Nephron progenitor cell (in vitro differentiated cells): ENCODE measurements at regions not wholly inside any gene's neighbourhood (a gene's known extent, or its start where the extent isn't known, plus 50 kb on each side); places are given as distances from the start of the nearest gene placed in this dataset.

ENCODE experiments used
- DNase-seq: peaks from one replicate; pipeline ENCODE4 v3.0.0; 2021
- H3K27ac Mint-ChIP-seq: 2 replicates; pipeline ENCODE4 v1.8.0; 2021; ENCODE audit warnings: mild to moderate bottlenecking, moderate library complexity, mixed read lengths
- H3K27me3 Mint-ChIP-seq: 2 replicates; pipeline ENCODE4 v1.8.0; 2021; ENCODE audit warnings: mild to moderate bottlenecking, low read depth, mixed read lengths; ENCODE audit not compliant: poor library complexity
- H3K36me3 Mint-ChIP-seq: 2 replicates; pipeline ENCODE4 v1.8.0; 2021; ENCODE audit warnings: low read depth, mixed read lengths
- H3K4me1 Mint-ChIP-seq: 2 replicates; pipeline ENCODE4 v1.8.0; 2021; ENCODE audit warnings: mixed read lengths
- H3K4me3 Mint-ChIP-seq: 2 replicates; pipeline ENCODE4 v1.8.0; 2021; ENCODE audit warnings: mild to moderate bottlenecking, moderate library complexity, mixed read lengths
- H3K9me3 Mint-ChIP-seq: 2 replicates; pipeline ENCODE4 v1.8.0; 2021; ENCODE audit warnings: mild to moderate bottlenecking, moderate library complexity, mixed read lengths
- CTCF ChIP-seq: fragments of 200-600 bp; sonication (generic); IDR thresholded peaks from 2 replicates; pipeline ENCODE4 v1.5.0; 2021; ENCODE audit warnings: antibody characterized with exemption

GRCh38 chr9:21687351-21687750, 115.1 kb upstream of the MTAP start:
- Mint-ChIP-seq H3K4me3 (no peak overlapping the region), H3K27ac (no peak overlapping the region), H3K36me3 (no peaks in the 10 kb centered on the region), H3K9me3 (no peaks in the 10 kb centered on the region), H3K4me1 (peaks cover 6% of the 10 kb centered on the region), H3K27me3 (peaks cover 9% of the 10 kb centered on the region)
- TF ChIP-seq CTCF, result no peak
- no peak for DNase-seq

DNA sequence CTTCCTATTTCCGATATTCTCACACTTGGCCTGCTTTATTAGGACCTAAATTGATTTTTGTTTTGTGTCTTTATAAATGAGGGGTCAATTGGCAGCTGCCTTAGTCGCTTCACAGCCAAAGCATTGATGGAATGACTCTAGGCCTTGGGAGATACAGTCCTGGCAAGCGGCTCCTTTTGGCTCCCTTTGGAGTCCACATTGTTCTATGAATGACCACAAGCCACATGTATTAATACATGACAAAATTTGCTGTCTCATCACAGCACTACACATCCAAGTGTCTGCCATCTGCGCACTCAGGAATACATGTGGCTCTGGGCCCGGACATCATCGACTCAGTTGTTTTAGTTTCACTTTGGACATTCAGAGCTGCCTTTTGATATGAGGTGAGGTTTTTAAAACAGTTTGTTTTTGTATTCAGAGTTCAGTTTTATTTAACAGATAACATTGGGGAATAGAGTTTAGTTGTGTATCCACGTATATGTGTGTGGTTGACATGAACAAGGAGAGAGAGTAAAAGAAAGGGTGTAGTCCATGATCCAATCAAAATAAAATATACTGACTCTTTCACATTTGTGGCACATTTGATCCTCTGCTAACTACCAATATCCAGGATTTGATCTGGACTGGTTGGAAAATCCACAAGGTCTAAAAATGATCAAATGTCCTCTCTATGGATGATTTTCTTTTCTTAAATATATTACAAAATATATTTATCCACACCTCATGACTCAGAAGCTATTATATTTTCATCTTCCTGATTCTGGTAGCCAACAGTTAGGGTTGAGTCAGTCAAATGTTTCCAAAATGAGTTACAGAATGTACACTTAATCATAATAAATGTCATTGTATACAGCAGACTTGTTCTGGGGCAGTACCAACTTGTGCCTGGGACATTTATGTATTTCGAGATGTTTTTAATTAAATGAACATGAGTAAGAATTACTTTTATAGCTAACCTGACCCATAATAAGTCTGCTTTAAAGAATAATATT, 114.0 kb upstream of the MTAP start:
- no peak for TF ChIP-seq CTCF
- H3K9me3 Mint-ChIP-seq, result no peaks in the 10 kb centered on the region
- no peak overlapping the region for H3K4me3 Mint-ChIP-seq
- H3K27ac Mint-ChIP-seq, result no peak overlapping the region
- no peak for DNase-seq
- H3K36me3 Mint-ChIP-seq, result no peaks in the 10 kb centered on the region
- H3K27me3 Mint-ChIP-seq, result peaks cover 6% of the 10 kb centered on the region
- H3K4me1 Mint-ChIP-seq, result peaks cover 6% of the 10 kb centered on the region

DNA sequence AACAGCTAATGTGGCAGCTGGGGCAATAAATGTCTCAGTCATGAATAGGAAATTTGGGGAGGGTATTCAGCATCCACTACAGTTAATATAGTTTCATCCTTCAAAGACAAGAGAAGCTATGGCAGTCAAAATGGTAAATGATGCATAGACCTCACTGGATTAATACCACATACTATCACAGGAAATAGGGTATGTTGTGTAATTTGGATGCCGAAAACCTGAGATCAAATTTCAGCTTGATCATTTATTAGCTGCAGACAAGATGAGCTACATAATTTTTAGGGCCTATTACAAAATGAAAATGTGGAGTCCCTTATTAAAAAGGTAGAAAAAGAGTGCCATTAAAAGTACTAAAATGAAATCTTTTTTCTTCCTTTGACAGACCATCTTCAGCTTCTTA, 112.6 kb upstream of the MTAP start:
- H3K27ac Mint-ChIP-seq, result no peak overlapping the region
- no peaks in the 10 kb centered on the region for H3K9me3 Mint-ChIP-seq
- TF ChIP-seq CTCF, result no peak
- DNase-seq, result no peak
- peaks cover 6% of the 10 kb centered on the region for H3K27me3 Mint-ChIP-seq
- H3K4me1 Mint-ChIP-seq, result peaks cover 6% of the 10 kb centered on the region
- H3K4me3 Mint-ChIP-seq, result no peak overlapping the region
- no peaks in the 10 kb centered on the region for H3K36me3 Mint-ChIP-seq

DNA sequence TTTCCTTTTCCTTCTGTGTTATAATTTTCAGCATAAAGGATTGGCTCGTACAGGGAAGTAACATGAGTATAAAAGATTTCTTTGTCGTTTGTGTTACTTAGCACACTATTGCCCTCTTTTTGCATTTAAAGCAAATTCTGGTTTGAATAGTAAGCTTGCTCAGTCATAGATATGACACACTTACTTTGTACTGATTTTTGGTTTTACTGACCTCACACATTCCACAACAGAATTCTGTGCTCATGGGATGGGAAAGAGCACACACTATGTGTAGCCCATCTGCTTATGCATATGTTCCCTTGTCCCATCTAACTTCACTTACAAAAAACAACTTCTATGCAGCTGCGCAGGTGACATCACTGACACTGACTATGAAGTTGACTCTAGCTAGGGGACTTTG, 111.9 kb upstream of the MTAP start:
- Mint-ChIP-seq H3K9me3 (peaks cover 7% of the 10 kb centered on the region), H3K4me1 (peaks cover 6% of the 10 kb centered on the region)
- TF ChIP-seq CTCF, result no peak

DNA sequence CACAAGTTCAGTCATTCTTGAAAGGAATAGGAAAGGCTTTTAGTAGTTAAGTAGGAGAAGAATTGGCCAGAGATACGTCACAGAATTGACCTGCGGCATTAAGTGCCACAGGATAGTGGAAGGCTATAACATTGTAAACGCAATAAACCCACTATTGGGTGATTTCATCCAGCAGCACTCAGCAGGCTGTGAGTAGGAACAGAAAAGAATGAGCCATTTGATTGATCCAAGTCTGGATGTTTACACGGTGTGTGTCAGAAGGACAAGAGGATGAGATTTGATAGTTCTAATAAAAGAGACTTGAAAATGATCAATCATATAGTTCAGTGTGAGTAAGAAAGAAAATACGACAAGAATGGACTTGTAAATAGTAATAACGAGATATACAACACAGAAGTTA, 110.0 kb upstream of the MTAP start:
- Mint-ChIP-seq H3K9me3 (peaks cover 16% of the 10 kb centered on the region), H3K36me3 (no peaks in the 10 kb centered on the region), H3K4me1 (peaks cover 6% of the 10 kb centered on the region), H3K27ac (no peak overlapping the region), H3K27me3 (peaks cover 4% of the 10 kb centered on the region), H3K4me3 (no peak overlapping the region)
- TF ChIP-seq CTCF, result no peak
- no peak for DNase-seq

More for the DNA sequence above, 111.9 kb upstream of the MTAP start:
- Mint-ChIP-seq H3K36me3 (no peaks in the 10 kb centered on the region), H3K27me3 (peaks cover 6% of the 10 kb centered on the region), H3K4me3 (no peak overlapping the region), H3K27ac (no peak overlapping the region)
- no peak for DNase-seq

GRCh38 chr9:21694424-21694823, 108.0 kb upstream of the MTAP start:
- Mint-ChIP-seq H3K27ac (no peak overlapping the region), H3K9me3 (peaks cover 22% of the 10 kb centered on the region), H3K4me3 (no peak overlapping the region), H3K4me1 (peaks cover 3% of the 10 kb centered on the region), H3K27me3 (no peaks in the 10 kb centered on the region), H3K36me3 (no peaks in the 10 kb centered on the region)
- no peak for TF ChIP-seq CTCF
- DNase-seq, result no peak
